Tibial nerve (tissue), 4 donors: ENCODE measurements at regions not wholly inside any gene's neighbourhood (a gene's known extent, or its start where the extent isn't known, plus 50 kb on each side); places are given as distances from the start of the nearest gene placed in this dataset.

Source experiments
- DNase-seq, 2 donors: peaks; one replicate each; pipeline ENCODE4 v3.0.0-alpha.2; 2019; ENCODE audit warnings: low spot score in 2 of 2
- H3K27ac ChIP-seq, 4 donors: fragments of 200-600 bp; sonication (generic) in 3 of 4; one replicate each; pipeline ENCODE4 v1.5.1; 2017 to 2019; ENCODE audit warnings: mild to moderate bottlenecking in 1 of 4
- H3K27me3 ChIP-seq, 2 donors: fragments of 200-600 bp; sonication (generic) in 1 of 2; one replicate each; pipeline versions ENCODE4 v1.5.1 to v1.6.0; 2017 to 2019
- H3K36me3 ChIP-seq, 3 donors: fragments of 200-600 bp; sonication (generic); one replicate each; pipeline ENCODE4 v1.5.1; 2018 to 2019
- H3K4me1 ChIP-seq, 4 donors: fragments of 200-600 bp; sonication (generic) in 3 of 4; one replicate each; pipeline ENCODE4 v1.5.1; 2017 to 2019
- H3K4me3 ChIP-seq, 4 donors: fragments of 200-600 bp; sonication (generic) in 3 of 4; one replicate each; pipeline ENCODE4 v1.5.1; 2017 to 2019; ENCODE audit warnings: mild to moderate bottlenecking in 1 of 4, moderate library complexity in 1 of 4
- H3K9me3 ChIP-seq, 4 donors: fragments of 200-600 bp; sonication (generic) in 3 of 4; one replicate each; pipeline ENCODE4 v1.5.1; 2017 to 2019
- CTCF ChIP-seq, 5 experiments: fragments of 200-600 bp in 3 of 5; fragments of 450-650 bp in 2 of 5; sonication (generic) in 3 of 5; IDR thresholded peaks; one replicate each; pipeline ENCODE4 v1.5.1; 2016 to 2019; ENCODE audit warnings: antibody characterized with exemption in 5 of 5, mild to moderate bottlenecking in 3 of 5, moderate library complexity in 2 of 5
- EP300 ChIP-seq, 2 donors: sonication (generic); formaldehyde crosslinking; IDR thresholded peaks; one replicate each; pipeline ENCODE4 v1.6.1; 2017; ENCODE audit warnings: antibody characterized with exemption in 2 of 2, mild to moderate bottlenecking in 1 of 2
- POLR2A ChIP-seq, 2 donors: fragments of 450-650 bp; IDR thresholded peaks; one replicate each; pipeline ENCODE4 v1.6.1; 2017; ENCODE audit warnings: antibody characterized with exemption in 2 of 2, mild to moderate bottlenecking in 2 of 2, moderate library complexity in 2 of 2
- WGBS, 2 donors: methylation state at CpG; one replicate each; pipeline ENCODE4 v1.1.5; 2018; 5-methylcytosine and 5-hydroxymethylcytosine counted together

GRCh38 chr2:195447323-195447975, 209.6 kb upstream of the SLC39A10 start:
- H3K9me3 ChIP-seq = peaks cover 0 to 4% (median 0%) of the 10 kb centered on the region in 4 donors

GRCh38 chr2:195445639-195446038, 211.4 kb upstream of the SLC39A10 start:
- Histone ChIP-seq H3K4me1 (no peaks in the 10 kb centered on the region), H3K36me3 (no peaks in the 10 kb centered on the region), H3K4me3 (no peak overlapping the region), H3K27me3 (no peaks in the 10 kb centered on the region), H3K9me3 (peaks cover 0 to 18% (median 2%) of the 10 kb centered on the region in 4 donors), H3K27ac (no peak overlapping the region)
- WGBS, 2 donors = 67 to 89% methylated on average over 1 of the region's 1 CpG
- TF ChIP-seq EP300 (IDR thresholded peaks at IDR 0.05) (no peak), CTCF (IDR thresholded peaks at IDR 0.05) (no peak), POLR2A (IDR thresholded peaks at IDR 0.05) (no peak)
- DNase-seq = no peak

More at GRCh38 chr2:195447323-195447975, 209.6 kb upstream of the SLC39A10 start:
- TF ChIP-seq CTCF (IDR thresholded peaks at IDR 0.05) = no peak
- no peak for TF ChIP-seq EP300 (IDR thresholded peaks at IDR 0.05)
- TF ChIP-seq POLR2A (IDR thresholded peaks at IDR 0.05) = no peak
- Histone ChIP-seq H3K27ac (no peak overlapping the region), H3K36me3 (no peaks in the 10 kb centered on the region), H3K27me3 (no peaks in the 10 kb centered on the region), H3K4me1 (no peaks in the 10 kb centered on the region), H3K4me3 (no peak overlapping the region)
- DNase-seq = no peak
- WGBS, 2 donors = 65 to 66% methylated on average over 5 of the region's 5 CpGs

- H3K27ac ChIP-seq = no peak overlapping the region
- no peak for DNase-seq
- H3K27me3 ChIP-seq = no peaks in the 10 kb centered on the region
- 42 to 46% methylated on average over 2 of the region's 2 CpGs for WGBS, 2 donors
- H3K9me3 ChIP-seq = peaks cover 0 to 29% (median 2%) of the 10 kb centered on the region in 4 donors
- TF ChIP-seq POLR2A (IDR thresholded peaks at IDR 0.05) = no peak
- TF ChIP-seq EP300 (IDR thresholded peaks at IDR 0.05) = no peak
- no peak for TF ChIP-seq CTCF (IDR thresholded peaks at IDR 0.05)
- no peaks in the 10 kb centered on the region for H3K4me1 ChIP-seq
- H3K4me3 ChIP-seq = no peak overlapping the region
- H3K36me3 ChIP-seq = no peaks in the 10 kb centered on the region
Measured at GRCh38 chr2:195443926-195444325, 213.1 kb upstream of the SLC39A10 start.

- H3K4me1 ChIP-seq = no peaks in the 10 kb centered on the region
- 85 to 88% methylated on average over 3 of the region's 3 CpGs for WGBS, 2 donors
- peaks cover 0 to 29% (median 2%) of the 10 kb centered on the region in 4 donors for H3K9me3 ChIP-seq
- TF ChIP-seq CTCF (IDR thresholded peaks at IDR 0.05) (no peak), EP300 (IDR thresholded peaks at IDR 0.05) (no peak), POLR2A (IDR thresholded peaks at IDR 0.05) (no peak)
- no peak overlapping the region for H3K27ac ChIP-seq
- DNase-seq = no peak
- no peaks in the 10 kb centered on the region for H3K36me3 ChIP-seq
- no peaks in the 10 kb centered on the region for H3K27me3 ChIP-seq
- H3K4me3 ChIP-seq = no peak overlapping the region
Measured at GRCh38 chr2:195442458-195443175, 214.4 kb upstream of the SLC39A10 start.

- no peak for DNase-seq
- H3K27ac ChIP-seq = no peak overlapping the region
- H3K4me3 ChIP-seq = no peak overlapping the region
- H3K9me3 ChIP-seq = peaks cover 0 to 29% (median 2%) of the 10 kb centered on the region in 4 donors
- H3K27me3 ChIP-seq = no peaks in the 10 kb centered on the region
- TF ChIP-seq POLR2A (IDR thresholded peaks at IDR 0.05) (no peak), EP300 (IDR thresholded peaks at IDR 0.05) (no peak), CTCF (IDR thresholded peaks at IDR 0.05) (no peak)
- WGBS, 2 donors = 89 to 94% methylated on average over 7 of the region's 7 CpGs
- no peaks in the 10 kb centered on the region for H3K36me3 ChIP-seq
- no peaks in the 10 kb centered on the region for H3K4me1 ChIP-seq
Measured at GRCh38 chr2:195438692-195439091, 218.3 kb upstream of the SLC39A10 start.
